Activated CD4-positive, alpha-beta T cell treated with anti-CD3 and anti-CD28 coated beads, Interleukin-2, amount 50 U/mL, for 16 hours (primary cell): ENCODE measurements at regions not wholly inside any gene's neighbourhood (a gene's known extent, or its start where the extent isn't known, plus 50 kb on each side); places are given as distances from the start of the nearest gene placed in this dataset.
"Not testable (repeated sequence)": the region's sequence is repeated elsewhere in the genome, so short reads cannot be mapped to it uniquely, and the experiment has no call there.

Source experiments
- DNase-seq: peaks from one replicate; pipeline ENCODE4 v3.0.0-alpha.2; 2020

DNA sequence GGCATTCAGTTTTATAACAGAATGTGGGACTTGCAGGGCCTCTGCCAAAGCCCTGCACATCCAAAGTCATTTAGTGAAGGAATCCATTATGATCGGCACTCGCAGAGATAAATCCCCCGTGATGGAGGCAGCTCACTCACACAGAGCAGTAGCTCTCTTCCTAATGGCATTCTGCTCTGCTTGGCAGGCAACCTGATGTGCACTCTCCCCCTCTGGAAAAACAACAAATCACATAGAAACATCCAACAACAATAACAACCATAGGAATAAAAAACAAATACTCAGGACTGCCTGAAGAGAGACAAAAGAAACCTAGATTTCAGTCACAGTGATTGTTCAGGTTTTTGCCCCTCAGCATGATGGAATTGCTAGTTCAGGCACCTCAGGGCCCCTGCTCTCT is 59.7 kb downstream of the NAA11 start:
- DNase-seq: no peak

DNA sequence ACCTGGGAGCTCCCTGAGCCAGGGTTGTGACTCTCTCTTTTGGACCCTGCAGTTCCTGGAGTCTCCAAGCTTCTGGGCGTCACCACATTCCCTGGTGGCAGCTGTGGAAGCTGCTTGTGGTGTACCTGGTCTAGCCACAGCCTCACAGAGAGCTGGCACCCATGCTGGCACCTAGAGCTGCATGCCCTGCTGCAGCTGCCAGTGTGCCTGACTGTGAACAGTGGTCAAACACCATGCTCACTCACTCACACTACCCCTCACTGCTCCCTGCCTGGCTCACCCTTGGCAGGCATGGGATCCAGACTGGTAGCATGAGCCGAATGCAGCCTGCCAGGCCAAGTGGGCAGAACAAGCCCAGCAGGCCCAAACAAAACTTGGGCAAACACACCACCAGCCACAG is 66.6 kb downstream of the NAA11 start:
- DNase-seq: no peak

DNA sequence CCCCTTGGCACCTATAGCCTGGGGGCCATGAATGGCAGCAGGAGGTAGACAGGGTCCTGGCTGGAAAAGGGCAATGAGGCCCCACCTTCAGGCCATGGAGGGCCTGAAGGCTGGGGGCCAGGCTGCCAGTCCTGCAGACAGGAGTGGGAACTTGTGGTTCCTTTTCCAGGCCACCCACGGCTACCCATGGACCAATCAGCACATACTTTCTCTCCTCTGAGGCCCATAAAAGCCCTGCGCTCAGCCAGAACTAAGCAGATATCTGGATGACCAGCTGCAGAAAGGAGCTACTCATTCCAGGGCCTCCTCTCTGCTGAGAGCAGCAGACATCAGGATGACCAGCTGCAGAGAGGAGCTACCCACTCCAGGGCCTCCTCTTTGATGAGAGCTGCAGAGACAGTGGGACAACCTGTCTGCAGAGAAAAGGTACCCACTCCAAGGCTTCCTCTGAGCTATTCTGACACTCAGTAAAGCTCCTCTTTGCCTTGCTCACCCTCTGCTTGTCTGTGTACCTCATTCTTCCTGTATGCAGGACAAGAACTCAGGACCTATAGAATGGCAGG is 67.2 kb downstream of the NAA11 start:
- no peak for DNase-seq

DNA sequence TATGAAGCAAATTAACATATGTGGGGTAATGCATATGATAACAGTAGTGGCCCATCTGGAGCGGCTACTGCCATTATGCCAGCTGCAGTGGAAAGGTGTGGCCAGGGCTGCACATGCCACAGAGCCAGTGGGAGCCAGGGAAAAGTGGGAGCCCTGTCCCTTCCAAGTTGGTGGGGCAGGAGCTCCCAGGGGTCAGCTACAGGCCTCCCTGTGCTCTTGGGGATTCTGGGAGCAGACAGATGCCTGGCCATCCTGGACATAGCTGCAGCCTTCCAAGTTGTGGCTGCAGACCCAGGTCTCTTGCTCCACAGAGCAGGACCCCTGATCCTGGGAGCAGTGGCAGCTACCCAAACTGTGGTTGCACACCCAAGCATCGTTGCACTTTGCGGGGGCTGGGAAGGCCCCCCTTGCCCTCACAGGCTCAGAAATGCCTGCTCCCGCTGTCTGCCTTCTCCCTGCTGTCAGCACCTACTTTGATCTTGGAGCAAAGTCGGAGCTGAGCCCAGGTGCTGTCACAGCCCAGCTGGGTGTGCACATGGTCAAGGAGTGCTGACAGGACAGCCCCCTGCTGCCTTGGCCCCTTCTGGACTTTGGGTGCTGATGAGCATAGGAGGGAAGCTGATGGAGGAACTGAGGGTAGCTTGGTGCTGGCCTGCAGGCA is 67.8 kb downstream of the NAA11 start:
- no peak for DNase-seq

DNA sequence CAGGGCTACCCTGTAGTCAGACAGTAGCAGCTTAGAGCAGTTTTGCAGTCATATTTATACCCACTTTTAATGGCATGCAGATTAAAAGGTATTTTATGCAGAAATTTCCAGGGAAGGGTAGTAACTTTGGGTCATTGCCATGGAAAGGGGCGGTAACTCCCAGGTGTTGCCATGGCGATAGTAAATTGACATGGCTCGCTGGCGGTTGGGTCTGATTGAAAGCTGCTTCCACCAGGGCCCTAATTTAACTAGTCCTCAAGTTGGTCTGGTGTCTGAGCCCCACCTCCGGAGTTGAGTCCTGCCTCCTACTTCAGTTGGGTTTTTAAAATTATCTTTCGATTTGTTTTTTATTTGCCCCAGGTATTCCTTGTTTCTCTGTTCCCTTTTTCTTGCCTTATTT is 70.1 kb downstream of the NAA11 start:
- DNase-seq: no peak

DNA sequence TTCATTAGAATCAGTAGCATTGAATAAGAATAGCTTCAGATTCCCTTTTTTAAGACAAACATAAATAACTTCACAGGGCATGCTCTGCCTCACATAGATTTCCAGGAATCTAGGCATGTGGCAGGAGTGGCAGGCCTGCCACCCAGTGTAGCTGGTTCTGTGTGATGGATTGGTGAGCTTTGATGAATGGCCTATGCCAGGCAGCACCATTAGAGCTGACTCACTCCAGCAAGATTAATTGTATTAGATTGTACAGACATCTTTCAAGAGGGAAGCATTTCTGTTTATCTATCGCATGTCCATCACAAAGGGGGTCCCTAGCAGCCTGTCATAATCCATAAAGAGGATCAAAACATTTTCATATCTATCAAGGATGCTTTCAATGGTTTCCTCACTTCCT is 71.9 kb downstream of the NAA11 start:
- DNase-seq: no peak

DNA sequence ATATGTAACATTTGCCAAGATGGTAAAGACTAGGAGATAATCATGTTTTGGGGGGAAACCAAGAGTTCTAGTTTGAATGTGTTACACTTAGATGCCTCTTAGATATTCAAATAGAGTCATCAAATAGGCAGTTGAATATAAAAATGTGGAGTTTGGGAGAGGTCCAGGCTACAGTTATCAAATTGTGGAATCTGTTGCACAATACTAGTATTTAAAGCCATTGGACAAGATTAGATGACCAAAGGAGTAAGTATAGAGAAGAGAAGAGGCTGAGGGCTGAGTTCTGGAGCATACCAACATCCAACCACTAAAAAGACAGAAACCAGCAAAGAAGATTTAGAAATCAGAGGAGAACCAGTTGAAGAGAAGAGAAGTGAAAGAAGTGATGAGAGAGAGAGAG is 72.7 kb downstream of the NAA11 start:
- DNase-seq: no peak

DNA sequence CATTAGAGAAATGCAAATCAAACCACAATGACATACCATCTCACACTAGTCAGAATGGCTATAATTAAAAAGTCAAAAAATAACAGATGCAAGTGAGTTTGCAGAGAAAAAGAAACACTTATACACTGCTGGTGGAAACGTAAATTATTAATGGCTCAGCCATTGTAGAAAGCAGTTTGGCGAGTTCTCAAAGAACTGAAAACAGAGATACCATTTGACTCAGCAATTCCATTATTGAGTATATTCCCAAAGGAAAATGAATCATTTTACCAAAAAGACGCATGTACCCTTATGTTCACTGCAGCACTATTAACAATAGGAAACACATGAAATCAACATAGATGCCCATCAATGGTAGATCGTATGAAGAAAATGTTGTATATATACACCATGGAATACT is 75.0 kb downstream of the NAA11 start:
- no peak for DNase-seq

DNA sequence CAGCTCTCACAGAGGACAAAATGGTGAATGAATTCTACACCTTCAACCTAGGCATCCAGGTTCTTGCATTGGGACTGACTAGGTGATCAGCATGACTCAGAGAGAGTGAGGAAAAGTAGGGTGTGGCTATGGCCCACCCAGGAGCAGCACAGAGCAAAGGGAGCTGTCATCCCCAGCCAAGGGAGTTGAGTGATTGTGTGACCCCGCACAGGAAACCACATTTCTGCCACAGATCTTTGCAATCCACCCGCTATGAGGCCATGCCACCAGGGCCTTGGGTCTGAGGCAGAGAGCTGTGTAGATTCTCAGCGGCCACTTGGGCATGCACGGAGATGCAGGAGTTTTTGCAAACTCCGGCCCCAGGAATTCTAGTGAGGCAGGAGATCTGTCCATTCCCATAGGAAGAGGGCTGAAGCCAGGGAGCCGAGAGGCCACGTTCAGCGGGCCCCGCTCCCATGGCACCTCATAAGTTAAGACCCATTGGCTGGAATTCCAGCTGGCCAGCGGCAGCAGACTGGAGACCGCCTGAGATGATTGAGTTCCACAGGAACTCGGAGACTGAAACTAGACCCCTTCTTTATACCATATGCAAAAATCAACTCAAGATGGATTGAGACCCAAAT is 75.9 kb downstream of the NAA11 start:
- DNase-seq: peak; percentile 21

DNA sequence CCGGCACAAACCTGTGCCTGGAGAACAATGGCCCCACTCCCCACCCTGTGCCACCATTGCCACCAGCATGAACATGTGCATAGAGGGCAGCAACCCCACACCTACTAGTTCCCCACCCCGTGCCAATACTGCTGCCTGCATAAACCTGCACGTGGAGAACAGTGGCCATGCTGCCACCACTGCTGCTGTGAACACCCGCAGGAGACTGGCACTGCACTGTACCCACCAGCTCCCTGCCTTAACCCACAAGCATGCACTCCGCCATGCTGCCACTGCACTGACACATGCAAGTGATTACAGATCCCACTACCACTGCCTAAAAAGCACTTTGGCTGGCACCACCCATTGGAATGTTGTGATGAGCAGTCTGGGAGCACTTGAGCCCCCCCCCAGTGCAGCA is 77.3 kb downstream of the NAA11 start:
- DNase-seq: no peak

DNA sequence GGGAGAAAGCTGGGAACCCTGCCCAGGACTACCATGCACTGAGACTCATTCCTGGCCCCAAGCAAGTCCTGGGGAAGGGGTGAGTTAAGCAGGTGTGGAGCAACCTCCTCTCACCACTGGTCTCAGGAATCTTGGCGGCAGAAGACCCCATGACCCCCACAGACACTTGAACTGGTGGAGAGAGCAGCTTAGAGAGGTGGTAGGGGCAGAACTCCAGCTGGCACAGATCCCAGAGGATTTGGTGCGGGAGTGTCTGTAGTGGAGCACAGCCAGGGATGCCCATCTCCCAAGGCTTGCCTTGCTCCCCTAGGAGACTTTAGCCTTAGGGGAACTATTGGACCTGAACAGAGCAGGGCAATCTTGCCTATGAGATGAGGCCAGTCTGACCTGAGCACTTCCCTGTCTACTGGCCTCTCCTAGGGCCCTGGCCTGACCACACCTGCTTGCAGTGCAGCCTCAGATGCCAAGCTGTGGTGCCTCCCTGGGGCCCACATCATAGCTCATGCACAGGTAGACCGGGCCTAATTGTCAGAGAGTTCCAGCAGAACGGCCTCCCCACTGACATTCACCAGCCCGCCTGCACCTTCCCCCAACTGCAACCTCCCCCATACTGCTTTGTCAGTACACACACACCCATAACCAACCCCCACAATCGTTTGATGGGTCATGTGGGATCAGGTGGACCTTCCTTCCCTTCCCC is 78.0 kb downstream of the NAA11 start:
- no peak for DNase-seq

DNA sequence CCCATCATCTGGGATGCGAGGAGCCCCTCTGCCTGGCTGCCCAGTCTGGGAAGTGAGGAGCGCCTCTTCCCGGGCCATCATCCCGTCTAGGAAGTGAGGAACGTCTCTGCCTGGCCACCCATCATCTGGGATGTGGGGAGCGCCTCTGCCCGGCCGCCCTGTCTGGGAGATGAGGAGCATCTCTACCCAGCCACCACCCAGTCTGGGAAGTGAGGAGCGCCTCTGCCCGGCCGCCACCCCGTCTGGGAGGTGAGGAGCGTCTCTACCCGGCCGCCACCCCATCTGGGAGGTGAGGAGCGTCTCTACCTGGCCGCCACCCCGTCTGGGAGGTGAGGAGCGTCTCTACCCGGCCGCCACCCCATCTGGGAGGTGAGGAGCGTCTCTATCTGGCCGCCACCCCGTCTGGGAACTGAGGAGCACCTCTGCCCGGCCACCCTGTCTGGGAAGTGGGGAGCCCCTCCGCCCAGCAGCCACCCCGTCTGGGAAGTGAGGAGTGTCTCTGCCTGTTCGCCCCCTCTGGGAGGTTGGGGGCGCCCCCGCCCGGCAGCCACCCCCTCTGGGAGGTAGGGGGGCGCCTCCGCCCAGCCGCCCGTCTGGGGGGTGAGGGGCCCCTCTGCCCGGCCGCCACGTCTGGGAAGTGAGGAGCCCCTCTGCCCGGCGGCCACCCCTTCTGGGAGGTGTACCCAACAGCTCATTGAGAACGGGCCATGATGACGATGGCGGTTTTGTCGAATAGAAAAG is 80.5 kb downstream of the NAA11 start:
- DNase-seq: not testable (repeated sequence)

DNA sequence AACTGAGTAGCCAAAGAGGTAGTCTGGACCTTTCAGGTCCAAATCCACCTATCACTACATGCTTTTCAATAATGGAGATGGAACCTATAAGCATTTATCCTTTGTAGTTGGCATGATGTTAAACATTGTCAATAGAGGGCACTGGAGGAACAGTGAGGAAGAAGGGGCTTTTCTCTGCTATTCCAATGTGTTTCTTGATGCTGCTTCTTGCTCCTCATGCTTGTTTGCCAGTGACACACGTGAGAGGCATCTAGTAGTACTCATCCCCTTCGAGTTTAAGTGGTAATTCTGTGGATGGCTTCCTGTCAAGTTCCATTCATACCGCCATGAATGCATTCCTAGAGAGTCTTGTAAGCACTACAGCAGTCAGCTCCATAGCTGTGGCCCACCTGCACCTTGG is 84.0 kb downstream of the NAA11 start:
- no peak for DNase-seq

DNA sequence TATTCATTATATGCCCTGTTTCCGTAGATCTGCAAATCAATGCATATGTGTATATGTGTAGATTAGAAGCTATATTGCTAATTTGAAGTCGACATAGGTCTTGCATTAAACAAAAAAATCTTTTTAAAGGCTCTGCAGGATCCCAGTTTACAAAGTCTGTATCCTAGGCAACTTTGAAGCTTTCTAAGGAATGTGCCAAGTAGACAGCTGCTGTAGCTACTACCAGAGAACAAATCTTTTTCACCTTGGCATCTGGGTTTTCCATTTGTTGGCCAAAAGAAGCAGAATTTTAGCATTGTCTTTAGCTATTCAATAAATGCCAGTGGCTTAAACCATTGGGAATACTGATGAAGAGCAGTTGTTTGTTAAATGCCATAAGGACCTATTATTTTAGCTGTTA is 88.0 kb downstream of the NAA11 start:
- DNase-seq: no peak

DNA sequence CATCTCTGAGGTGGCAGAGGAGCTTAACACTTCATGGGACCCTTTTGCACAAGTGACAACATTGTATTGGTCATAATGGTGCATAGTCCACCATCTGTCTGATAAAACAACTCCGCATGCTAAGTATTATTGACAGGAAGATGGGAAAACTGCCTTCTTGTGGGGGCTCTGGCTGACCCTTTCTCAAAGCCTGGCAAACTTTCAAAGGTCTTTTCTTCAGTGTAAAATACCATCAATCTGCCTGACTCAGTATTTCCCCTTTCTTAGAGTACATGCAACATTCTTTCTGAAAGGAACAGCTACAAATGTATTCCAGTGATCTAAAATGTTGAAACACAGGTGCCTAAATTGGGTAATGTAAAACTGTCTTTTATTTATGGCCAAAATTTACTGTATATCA is 89.1 kb downstream of the NAA11 start:
- no peak for DNase-seq

DNA sequence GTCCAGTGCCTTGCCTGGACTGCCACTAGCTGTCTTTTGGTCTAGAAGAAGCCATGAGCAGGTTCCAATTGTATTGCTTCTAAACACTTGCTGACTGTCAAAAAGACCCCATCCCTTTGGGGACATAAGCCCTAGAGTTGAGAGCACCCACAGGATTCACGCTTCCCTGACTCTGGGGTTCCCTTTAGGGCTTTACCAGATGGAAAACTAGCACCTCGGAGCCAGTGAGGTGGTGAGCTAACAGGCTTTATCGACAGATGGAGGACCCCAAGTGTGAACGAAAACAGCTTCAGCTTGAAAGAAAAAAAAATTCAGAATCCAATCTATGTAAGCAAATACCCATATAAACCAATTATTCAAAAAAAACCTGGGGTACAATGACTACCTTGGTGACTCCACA is 90.8 kb downstream of the NAA11 start:
- DNase-seq: no peak

DNA sequence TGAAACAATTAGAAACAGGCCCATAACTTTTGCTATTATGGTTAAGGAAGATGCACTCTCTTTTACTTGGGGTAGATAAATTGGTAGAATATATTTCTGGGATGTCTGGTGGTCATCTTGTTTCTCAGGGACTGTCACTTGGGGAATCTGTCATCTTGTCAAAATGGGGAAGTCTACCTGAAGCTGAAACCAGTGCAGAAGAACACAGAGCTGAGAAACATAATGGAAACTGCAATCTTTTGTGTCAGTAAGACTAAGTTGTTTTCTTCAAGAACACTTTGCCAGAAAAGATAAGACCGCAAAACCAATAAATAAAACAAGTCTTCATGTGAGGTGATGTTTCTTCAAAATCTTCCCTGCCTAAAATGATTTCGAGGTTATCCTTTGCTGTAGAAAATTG is 92.0 kb downstream of the NAA11 start:
- no peak for DNase-seq

DNA sequence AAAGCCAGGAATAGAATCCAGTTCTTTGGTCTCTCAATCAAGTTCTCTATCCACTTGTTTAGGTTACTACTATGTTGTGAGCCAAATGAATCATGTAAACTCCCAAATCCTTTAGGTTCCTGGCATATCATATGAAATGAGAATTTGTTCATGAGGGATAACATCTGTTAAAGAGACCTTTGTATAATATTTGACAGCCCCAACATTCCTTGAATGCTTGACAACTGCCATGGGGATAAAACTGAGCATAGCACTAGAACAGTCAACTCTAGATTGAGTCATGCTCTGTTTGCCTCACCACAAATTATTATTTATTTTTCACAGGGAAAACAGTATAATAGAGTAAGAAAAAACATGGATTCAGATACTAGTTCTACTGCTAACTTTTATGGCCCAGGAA is 93.3 kb downstream of the NAA11 start:
- DNase-seq: no peak

DNA sequence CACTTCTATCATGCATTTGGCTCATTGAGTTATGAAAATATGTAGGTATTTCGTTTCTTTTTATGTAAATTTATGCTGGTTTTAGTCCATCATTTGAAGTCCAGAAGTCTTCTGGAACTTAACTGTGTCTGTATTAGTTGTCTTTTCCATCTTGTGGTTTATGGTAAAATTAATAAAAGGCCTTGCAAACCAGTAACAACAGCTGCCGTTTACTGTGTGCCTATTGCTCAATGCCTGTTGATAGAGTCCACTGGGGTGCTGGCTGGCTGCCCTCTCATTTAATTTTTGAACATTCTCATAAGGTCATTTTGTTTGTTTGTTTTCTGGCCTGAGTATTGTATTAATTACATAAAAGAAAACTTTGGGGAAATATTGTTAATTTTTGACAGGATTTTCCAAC is 98.0 kb downstream of the NAA11 start:
- no peak for DNase-seq

DNA sequence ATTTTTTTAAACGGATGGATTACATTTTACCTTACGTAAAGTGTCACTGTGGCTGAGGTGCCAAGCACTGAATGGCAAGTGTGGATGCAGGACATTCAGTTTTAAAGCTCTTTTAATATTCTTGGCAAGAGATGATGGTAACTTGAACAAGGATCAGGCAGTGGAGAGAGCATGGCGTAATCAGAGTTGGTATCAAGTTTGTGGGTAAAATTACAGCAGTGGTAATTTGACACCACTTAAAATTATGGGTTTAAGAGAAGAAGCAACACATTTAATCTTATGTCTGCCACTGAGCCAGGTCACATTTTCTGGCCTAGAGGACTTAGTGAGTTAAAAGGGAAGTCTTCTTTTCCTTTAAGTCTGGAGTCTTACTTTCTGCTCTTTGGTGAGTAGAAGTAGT is 100.5 kb downstream of the NAA11 start:
- DNase-seq: no peak

DNA sequence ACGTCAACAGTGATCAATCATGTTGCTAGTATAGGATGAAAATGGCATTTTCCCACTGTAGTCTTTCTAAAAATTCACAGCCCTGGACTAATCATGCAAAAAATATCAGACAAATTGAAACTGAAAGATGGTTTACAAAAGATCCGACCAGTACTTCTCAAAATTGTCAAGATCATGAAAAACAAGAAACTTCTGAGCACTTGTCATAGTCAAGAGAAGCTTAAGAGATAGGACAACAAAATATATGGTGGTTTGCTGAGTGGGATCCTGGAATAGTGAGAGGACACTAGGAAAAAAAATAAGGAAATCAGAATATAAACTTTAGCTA is 101.1 kb downstream of the NAA11 start:
- DNase-seq: no peak

DNA sequence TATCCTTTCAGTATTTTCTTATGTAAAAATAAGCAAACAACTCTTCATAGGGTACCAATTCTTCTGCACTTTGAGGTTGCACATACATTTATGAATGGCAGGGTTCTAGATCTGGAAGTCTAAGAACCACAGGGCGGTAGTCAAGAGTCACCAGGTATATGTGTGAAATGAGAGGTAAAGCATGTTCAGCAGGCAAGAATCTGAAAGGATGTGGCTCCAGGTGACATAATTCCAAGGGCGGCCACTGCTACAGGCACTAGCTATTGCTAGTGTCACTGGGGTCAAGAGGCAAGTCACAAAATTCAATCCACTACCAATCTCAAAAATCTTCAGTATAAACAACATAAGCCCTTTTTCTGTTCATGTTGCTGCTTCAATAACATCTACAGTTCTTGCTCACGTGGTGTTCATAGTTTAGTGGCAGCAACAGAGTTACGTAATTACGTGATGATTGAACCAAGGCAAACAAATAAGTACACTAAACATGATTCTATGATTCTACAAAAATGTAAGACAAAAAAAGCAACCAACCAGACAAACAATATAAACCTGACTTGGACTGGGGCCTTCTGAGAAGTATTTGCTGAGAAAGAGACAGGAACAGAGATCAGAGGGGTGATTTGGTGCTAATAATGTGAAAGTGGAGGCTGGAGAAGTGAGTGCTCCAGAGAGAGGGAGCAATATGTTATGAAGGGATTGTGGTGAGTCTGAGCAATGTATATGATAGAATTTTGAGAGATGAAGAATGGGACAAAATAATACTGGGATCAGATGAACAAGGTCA is 101.7 kb downstream of the NAA11 start:
- DNase-seq: no peak

DNA sequence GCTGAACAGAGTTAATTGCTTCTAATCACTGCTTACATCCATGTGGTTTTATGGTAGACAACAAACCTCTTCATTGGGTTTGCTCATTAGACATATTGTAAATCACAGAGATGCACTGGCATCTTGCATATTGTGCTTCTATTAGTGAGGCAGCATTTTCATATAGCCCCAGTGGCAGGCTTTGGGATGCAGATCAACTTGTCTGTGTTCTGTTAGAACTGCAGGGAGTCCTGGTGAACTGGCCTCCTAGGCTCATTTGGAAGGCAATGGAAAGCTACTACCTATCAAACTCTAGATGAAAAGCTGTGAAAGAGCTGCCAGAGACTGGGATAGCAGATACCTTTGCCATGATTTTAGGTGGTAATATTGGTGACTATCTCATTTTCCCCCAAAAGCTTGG is 108.8 kb downstream of the NAA11 start:
- no peak for DNase-seq
